Ishikawa (cell line): ENCODE measurements at regions not wholly inside any gene's neighbourhood (a gene's known extent, or its start where the extent isn't known, plus 50 kb on each side); places are given as distances from the start of the nearest gene placed in this dataset.

ENCODE experiments used
- CEBPB ChIP-seq: IDR thresholded peaks from 2 replicates; pipeline ENCODE4 v1.6.1; 2012
- CREB1 ChIP-seq: IDR thresholded peaks from 2 replicates; pipeline ENCODE4 v1.6.1; 2012; ENCODE audit warnings: low read depth
- EGR1 ChIP-seq: IDR thresholded peaks from 2 replicates; pipeline ENCODE4 v1.6.1; 2012
- EP300 ChIP-seq: IDR thresholded peaks from 2 replicates; pipeline ENCODE4 v1.6.1; 2012; ENCODE audit warnings: borderline replicate concordance
- FOXM1 ChIP-seq: IDR thresholded peaks from 2 replicates; pipeline ENCODE4 v1.6.1; 2012; ENCODE audit warnings: low read depth, borderline replicate concordance
- MAX ChIP-seq: IDR thresholded peaks from 2 replicates; pipeline ENCODE4 v1.6.1; 2012
- NFIC ChIP-seq: IDR thresholded peaks from 2 replicates; pipeline ENCODE4 v1.6.1; 2012
- RAD21 ChIP-seq: IDR thresholded peaks from 2 replicates; pipeline ENCODE4 v1.6.1; 2012; ENCODE audit warnings: low read depth
- REST ChIP-seq: IDR thresholded peaks from 2 replicates; pipeline ENCODE4 v1.6.1; 2012; ENCODE audit warnings: low read depth, mild to moderate bottlenecking
- TAF1 ChIP-seq: IDR thresholded peaks from 2 replicates; pipeline ENCODE4 v1.6.1; 2012; ENCODE audit warnings: low read depth, mild to moderate bottlenecking
- TCF12 ChIP-seq: IDR thresholded peaks from 2 replicates; pipeline ENCODE4 v1.6.1; 2012; ENCODE audit warnings: low read depth
- TEAD4 ChIP-seq: IDR thresholded peaks from 2 replicates; pipeline ENCODE4 v1.6.1; 2012
- USF1 ChIP-seq: IDR thresholded peaks from 2 replicates; pipeline ENCODE4 v1.6.1; 2012
- YY1 ChIP-seq: IDR thresholded peaks from 2 replicates; pipeline ENCODE4 v1.6.1; 2012; ENCODE audit warnings: low read depth
- ZBTB7A ChIP-seq: IDR thresholded peaks from 2 replicates; pipeline ENCODE4 v1.6.1; 2012; ENCODE audit warnings: low read depth

DNA sequence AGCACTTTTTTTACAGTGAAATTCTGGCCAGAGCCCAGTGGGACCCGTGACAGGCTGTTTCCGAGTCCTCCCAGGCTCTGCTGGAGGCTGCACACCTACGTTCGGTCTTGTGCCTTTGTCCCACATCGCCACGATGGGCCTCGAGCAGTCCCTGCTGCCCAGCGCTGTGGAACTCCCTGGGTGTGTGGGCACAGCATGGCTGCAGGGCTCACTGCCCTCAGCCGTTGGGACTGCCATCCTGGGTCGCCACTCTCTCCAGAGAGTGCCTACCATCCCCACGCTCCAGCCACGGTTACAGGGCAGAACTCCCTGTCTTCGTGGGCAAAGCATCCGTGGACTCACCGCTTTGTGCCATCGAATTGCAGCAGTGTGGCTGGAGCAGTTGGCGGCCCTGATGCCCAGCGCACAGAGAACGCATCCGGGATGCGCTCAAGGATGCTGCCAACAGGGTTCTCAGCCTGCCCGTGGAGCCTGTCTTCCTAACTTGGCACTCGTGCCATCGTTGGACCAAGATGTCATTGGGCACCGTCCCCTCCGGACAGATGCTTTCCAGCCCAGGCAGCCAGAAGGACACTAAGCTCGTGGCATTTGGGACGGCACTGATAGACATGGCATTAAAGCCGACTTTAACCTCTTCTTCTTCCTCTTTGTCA, 85.0 kb upstream of the ARHGEF7 start:
- no peak for TF ChIP-seq TCF12
- TF ChIP-seq EP300: no peak
- TF ChIP-seq REST: no peak
- no peak for TF ChIP-seq TEAD4
- TF ChIP-seq CEBPB: no peak
- TF ChIP-seq RAD21: no peak
- no peak for TF ChIP-seq CREB1
- no peak for TF ChIP-seq ZBTB7A
- no peak for TF ChIP-seq YY1

DNA sequence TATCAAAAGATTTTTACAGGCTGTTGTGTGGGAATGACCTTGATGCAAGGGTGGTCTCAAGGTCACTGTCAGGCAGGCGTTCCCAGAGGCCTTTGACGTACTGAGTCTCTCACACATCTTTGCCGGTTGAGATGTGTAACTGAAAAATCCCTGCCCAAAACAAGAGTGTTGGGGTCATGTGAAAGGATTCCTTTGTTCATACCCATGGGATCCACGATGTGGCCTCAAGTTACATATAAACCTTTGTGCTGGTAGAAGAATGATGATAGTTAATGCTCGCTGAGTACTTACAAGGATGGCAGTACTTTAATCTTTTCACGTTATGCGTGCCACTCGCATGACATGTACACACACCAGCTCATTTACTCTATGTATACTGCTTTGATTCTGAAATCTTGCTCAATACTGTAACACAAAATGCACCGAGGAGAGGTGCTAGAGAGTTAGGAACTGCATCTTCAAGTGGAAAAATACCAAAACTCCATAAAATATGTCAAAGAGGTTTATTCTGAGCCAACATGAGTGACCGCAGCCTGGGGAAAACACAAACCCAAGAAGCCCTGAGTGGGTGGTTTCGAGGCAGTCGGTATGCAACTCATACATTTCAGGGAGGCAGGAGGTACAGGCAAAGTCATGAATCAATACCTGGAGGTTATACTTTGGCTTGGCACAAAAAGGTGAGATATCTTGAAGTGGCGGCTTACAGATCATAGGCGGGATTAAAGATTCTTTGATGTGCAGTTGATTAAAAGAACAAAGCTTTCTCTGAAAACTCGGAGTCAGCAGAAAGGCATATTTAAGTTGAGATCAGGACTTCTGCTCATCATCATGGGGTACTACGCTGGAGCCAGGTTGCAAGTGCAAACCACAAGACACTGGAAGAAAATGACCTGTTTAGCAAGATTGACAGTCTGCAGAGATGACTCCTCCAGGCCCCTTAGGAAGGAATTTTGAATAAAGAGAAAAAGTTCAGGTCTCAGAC, 87.4 kb upstream of the ARHGEF7 start:
- TF ChIP-seq NFIC (no peak), CEBPB (no peak), FOXM1 (no peak), TEAD4 (no peak), EGR1 (no peak)

- no peak for TF ChIP-seq TCF12
- no peak for TF ChIP-seq EP300
- TF ChIP-seq TAF1: no peak
Observed at GRCh38 chr13:111025310-111025709, 89.8 kb upstream of the ARHGEF7 start.

DNA sequence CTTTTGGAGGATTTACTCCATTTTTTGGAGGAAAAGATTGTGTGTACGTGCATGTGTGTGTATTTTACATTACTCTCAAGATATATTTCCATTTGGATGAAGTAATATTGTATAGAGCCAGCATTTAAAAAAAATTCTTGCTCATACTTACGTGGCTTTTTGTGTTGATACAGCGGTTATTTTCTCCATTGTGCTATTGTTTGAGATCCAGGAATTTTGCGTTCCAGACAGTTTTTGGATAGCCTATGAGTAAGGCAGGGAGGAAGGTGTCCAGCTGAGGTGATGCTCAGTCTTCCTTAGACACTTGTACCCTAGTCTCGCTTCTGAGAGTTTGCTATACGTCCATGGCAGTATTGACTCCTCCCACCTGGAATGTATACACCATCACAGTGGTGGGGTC, 92.2 kb upstream of the ARHGEF7 start:
- TF ChIP-seq YY1 (no peak), RAD21 (no peak), USF1 (no peak), EP300 (no peak), CEBPB (no peak), TEAD4 (no peak), TAF1 (no peak), FOXM1 (no peak)

DNA sequence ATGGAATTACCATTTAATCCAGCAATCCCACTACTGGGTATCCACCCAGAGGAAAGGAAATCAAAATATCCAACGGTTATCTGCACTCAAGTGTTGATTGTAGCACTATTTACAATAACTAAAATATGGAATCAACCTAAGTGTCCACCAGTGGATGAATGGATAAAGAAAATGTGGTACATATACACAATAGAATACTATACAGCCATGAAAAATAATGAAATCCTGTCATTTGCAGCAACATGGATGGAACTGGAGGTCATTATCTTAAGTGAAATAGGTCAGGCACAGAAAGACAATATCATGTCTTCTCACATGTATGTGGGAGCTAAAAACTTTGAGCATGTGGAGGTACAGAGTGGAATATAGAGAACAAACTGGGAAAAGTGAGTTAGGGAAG, 92.9 kb upstream of the ARHGEF7 start:
- no peak for TF ChIP-seq MAX
- TF ChIP-seq CEBPB: no peak
- TF ChIP-seq TAF1: no peak
- no peak for TF ChIP-seq RAD21
- TF ChIP-seq CREB1: no peak
- TF ChIP-seq REST: no peak
- no peak for TF ChIP-seq TEAD4
- no peak for TF ChIP-seq ZBTB7A
- no peak for TF ChIP-seq YY1
- no peak for TF ChIP-seq EGR1
- TF ChIP-seq EP300: no peak
- TF ChIP-seq NFIC: no peak
- no peak for TF ChIP-seq TCF12
- TF ChIP-seq FOXM1: no peak
- TF ChIP-seq USF1: no peak

DNA sequence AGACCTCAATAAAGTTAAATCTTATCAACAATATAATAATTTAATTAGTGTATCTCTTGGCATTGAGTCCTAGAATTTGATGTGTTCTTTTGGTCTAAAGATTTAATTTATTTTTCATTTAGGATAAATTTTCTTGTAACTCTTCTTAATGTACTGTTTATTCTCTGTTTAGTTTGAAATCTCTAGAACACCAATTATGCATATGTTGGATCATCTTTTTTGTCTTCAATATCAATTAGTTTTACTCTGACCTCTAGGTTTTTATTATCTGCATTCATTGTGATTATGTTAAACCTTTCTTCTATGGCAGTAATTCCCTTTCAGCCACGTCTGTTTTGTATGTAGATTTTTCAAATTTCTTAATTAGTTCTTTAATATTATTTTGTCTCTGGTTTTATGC, 93.8 kb upstream of the ARHGEF7 start:
- no peak for TF ChIP-seq REST
- no peak for TF ChIP-seq CEBPB
- no peak for TF ChIP-seq USF1
- TF ChIP-seq FOXM1: no peak
- TF ChIP-seq ZBTB7A: no peak
- no peak for TF ChIP-seq YY1
- TF ChIP-seq TEAD4: no peak
- TF ChIP-seq CREB1: no peak
- TF ChIP-seq TCF12: no peak
- no peak for TF ChIP-seq NFIC
- no peak for TF ChIP-seq TAF1
- no peak for TF ChIP-seq EP300
- no peak for TF ChIP-seq EGR1
- TF ChIP-seq MAX: no peak
